H1 (cell line): ENCODE measurements at regions not wholly inside any gene's neighbourhood (a gene's known extent, or its start where the extent isn't known, plus 50 kb on each side); places are given as distances from the start of the nearest gene placed in this dataset.

Experiments
- CEBPB ChIP-seq: IDR thresholded peaks from 2 replicates; pipeline ENCODE4 v1.6.1; 2012; ENCODE audit warnings: low read depth, low read length
- NANOG ChIP-seq: IDR thresholded peaks from 2 replicates; pipeline ENCODE4 v1.6.1; 2011; ENCODE audit warnings: low read length, low read depth, mild to moderate bottlenecking, inconsistent platforms; ENCODE audit not compliant: insufficient read depth, poor library complexity, severe bottlenecking
- SUZ12 ChIP-seq: fragments of 200-600 bp; sonication (generic); IDR thresholded peaks from 2 replicates; pipeline ENCODE4 v1.6.1; 2012; ENCODE audit warnings: mild to moderate bottlenecking, inconsistent platforms, low read length, moderate library complexity, mixed read lengths

GRCh38 chr7:15747301-15747700 lies 60.8 kb upstream of the MEOX2 start (continued):
- TF ChIP-seq SUZ12: no peak
- no peak for TF ChIP-seq CEBPB
- no peak for TF ChIP-seq NANOG
- TF ChIP-seq, all 59 proteins: peak for 0
